BJ (cell line): ENCODE measurements at regions not wholly inside any gene's neighbourhood (a gene's known extent, or its start where the extent isn't known, plus 50 kb on each side); places are given as distances from the start of the nearest gene placed in this dataset.
"Not testable (repeated sequence)": the region's sequence is repeated elsewhere in the genome, so short reads cannot be mapped to it uniquely, and the experiment has no call there.

Source experiments
- CTCF ChIA-PET: fragments of 350-600 bp; formaldehyde crosslinking; extraction: SDS; loops from one replicate; lab custom pipeline; 2021; ENCODE audit warnings: antibody characterized with exemption, inconsistent platforms; lab: Yijun Ruan, JAX
- POLR2A ChIA-PET: fragments of 300-600 bp; sonication (Branson Sonifier 250); formaldehyde crosslinking; extraction: SDS; loops from one replicate; lab custom pipeline; 2021; ENCODE audit warnings: antibody characterized with exemption; lab: Charles Lee
- DNase-seq: peaks from one replicate; pipeline ENCODE4 v3.0.0-alpha.2; 2011; ENCODE audit warnings: low read depth
- H3K27me3 ChIP-seq: 2 replicates; pipeline ENCODE4 v1.6.0; 2011; ENCODE audit warnings: low read length; ENCODE audit not compliant: control insufficient read depth, insufficient read depth
- H3K36me3 ChIP-seq: 2 replicates; pipeline ENCODE4 v1.5.1; 2011; ENCODE audit warnings: low read length; ENCODE audit not compliant: control insufficient read depth, insufficient read depth
- H3K4me3 ChIP-seq: 2 replicates; pipeline ENCODE4 v1.5.1; 2011; ENCODE audit warnings: low read depth, mild to moderate bottlenecking, control low read depth, low read length
- CTCF ChIP-seq: IDR thresholded peaks from 2 replicates; pipeline ENCODE4 v1.5.1; 2011; ENCODE audit warnings: low read depth, mild to moderate bottlenecking, control low read depth, inconsistent platforms, low read length, moderate library complexity; ENCODE audit not compliant: insufficient read depth

GRCh38 chr5:99349787-99350186 lies 421.0 kb upstream of the CHD1 start:
- no peak for TF ChIP-seq CTCF
- no peaks in the 10 kb centered on the region for H3K36me3 ChIP-seq
- no peaks in the 10 kb centered on the region for H3K27me3 ChIP-seq
- no peak for DNase-seq
- H3K4me3 ChIP-seq = no peak overlapping the region
- POLR2A ChIA-PET = no interaction called here
- CTCF ChIA-PET = no interaction called here

DNA sequence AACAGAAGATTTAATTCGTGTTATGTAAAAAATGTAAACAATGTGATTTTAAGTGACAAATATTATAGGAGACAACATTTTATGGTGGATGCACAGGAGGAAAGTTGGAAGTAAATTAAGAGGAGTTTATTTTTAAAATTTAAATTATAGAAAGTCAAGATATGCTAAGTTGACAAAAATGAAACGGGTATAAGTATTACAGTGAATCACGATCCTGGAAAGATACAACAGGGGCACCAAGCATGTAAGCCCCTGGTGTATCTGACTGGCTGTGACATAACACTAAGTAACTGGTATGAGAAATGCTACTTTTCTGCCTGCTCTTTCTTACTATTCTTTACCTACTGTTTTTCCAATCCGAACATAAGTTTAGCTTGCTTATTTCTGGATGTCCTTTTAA lies 419.8 kb upstream of the CHD1 start:
- CTCF ChIA-PET = no interaction called here
- DNase-seq = no peak
- Histone ChIP-seq H3K27me3 (no peaks in the 10 kb centered on the region), H3K36me3 (no peaks in the 10 kb centered on the region), H3K4me3 (no peak overlapping the region)
- POLR2A ChIA-PET = no interaction called here
- no peak for TF ChIP-seq CTCF

- POLR2A ChIA-PET, H3K27me3 ChIP-seq, H3K4me3 ChIP-seq, H3K36me3 ChIP-seq, CTCF ChIA-PET, DNase-seq: not testable (repeated sequence)
Observed at GRCh38 chr5:99339758-99340157, 411.0 kb upstream of the CHD1 start.

GRCh38 chr5:99334936-99335335 lies 406.1 kb upstream of the CHD1 start:
- ChIA-PET CTCF (no interaction called here), POLR2A (no interaction called here)
- no peak overlapping the region for H3K4me3 ChIP-seq
- H3K36me3 ChIP-seq = no peaks in the 10 kb centered on the region
- DNase-seq = no peak
- no peak for TF ChIP-seq CTCF
- no peaks in the 10 kb centered on the region for H3K27me3 ChIP-seq

- no peak overlapping the region for H3K4me3 ChIP-seq
- CTCF ChIA-PET = no interaction called here
- no peak for DNase-seq
- no peaks in the 10 kb centered on the region for H3K27me3 ChIP-seq
- TF ChIP-seq CTCF = no peak
- POLR2A ChIA-PET = no interaction called here
- no peaks in the 10 kb centered on the region for H3K36me3 ChIP-seq
Observed at GRCh38 chr5:99331061-99331460, 402.3 kb upstream of the CHD1 start.

DNA sequence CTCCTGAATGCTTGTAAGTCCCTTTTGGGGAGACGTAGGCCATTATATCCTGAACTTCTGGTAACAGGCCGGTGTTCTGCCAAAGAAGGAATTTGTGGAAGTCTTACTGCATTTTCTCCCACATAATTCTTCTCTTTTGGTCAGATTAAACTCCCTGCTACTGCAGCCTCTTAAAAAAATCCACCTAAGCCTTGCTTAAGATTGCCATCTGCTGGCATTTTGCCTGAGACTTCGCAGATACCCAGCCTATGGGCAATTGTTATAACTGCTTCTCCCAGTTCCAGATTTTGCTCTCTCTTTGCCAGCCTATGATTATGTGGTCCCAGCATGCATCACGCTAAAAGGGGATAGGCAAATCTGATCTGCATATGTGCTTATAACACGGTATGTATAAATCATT lies 391.6 kb upstream of the CHD1 start:
- ChIA-PET CTCF (no interaction called here), POLR2A (no interaction called here)
- TF ChIP-seq CTCF = no peak
- Histone ChIP-seq H3K4me3 (no peak overlapping the region), H3K27me3 (no peaks in the 10 kb centered on the region), H3K36me3 (no peaks in the 10 kb centered on the region)
- DNase-seq = no peak
